Trophoblast cell (in vitro differentiated cells and primary cell): ENCODE measurements at regions not wholly inside any gene's neighbourhood (a gene's known extent, or its start where the extent isn't known, plus 50 kb on each side); places are given as distances from the start of the nearest gene placed in this dataset.

ENCODE experiments used
- DNase-seq, 2 donors: peaks; one replicate each; pipeline ENCODE4 v3.0.0-alpha.2; 2016
- H2AFZ ChIP-seq: 2 replicates; pipeline ENCODE4 v1.6.1; 2013; ENCODE audit warnings: low read length, moderate library complexity, mild to moderate bottlenecking; ENCODE audit not compliant: insufficient read depth, poor library complexity
- H2AK5ac ChIP-seq: 2 replicates; pipeline ENCODE4 v1.6.1; 2013; ENCODE audit warnings: mild to moderate bottlenecking, low read length
- H2BK120ac ChIP-seq: 2 replicates; pipeline ENCODE4 v1.6.1; 2013; ENCODE audit warnings: low read length, mild to moderate bottlenecking, moderate library complexity; ENCODE audit not compliant: insufficient read depth, poor library complexity
- H2BK12ac ChIP-seq: 2 replicates; pipeline ENCODE4 v1.6.1; 2013; ENCODE audit warnings: mild to moderate bottlenecking, low read length, moderate library complexity
- H2BK5ac ChIP-seq: 2 replicates; pipeline ENCODE4 v1.6.1; 2013; ENCODE audit warnings: low read length, low read depth, moderate library complexity, mild to moderate bottlenecking; ENCODE audit not compliant: poor library complexity
- H3K14ac ChIP-seq: 2 replicates; pipeline ENCODE4 v1.6.1; 2013; ENCODE audit warnings: mild to moderate bottlenecking, low read length
- H3K18ac ChIP-seq: 2 replicates; pipeline ENCODE4 v1.6.1; 2013; ENCODE audit warnings: mild to moderate bottlenecking, low read length
- H3K23ac ChIP-seq: 2 replicates; pipeline ENCODE4 v1.6.1; 2013; ENCODE audit warnings: low read length
- H3K27ac ChIP-seq: 2 replicates; pipeline ENCODE4 v1.5.1; 2013; ENCODE audit warnings: low read depth, mild to moderate bottlenecking, inconsistent platforms, low read length, moderate library complexity
- H3K27me3 ChIP-seq: 2 replicates; pipeline ENCODE4 v1.6.1; 2013; ENCODE audit warnings: inconsistent platforms, mild to moderate bottlenecking, low read length, moderate library complexity; ENCODE audit not compliant: insufficient read depth
- H3K36me3 ChIP-seq, 2 experiments: 1 replicate in 1 of 2; 2 replicates in 1 of 2; pipeline ENCODE4 v1.6.1; 2013; ENCODE audit warnings: low read length in 2 of 2, mild to moderate bottlenecking in 2 of 2, moderate library complexity in 1 of 2; ENCODE audit not compliant: insufficient read depth in 2 of 2, control insufficient read depth in 1 of 2
- H3K4ac ChIP-seq: 2 replicates; pipeline ENCODE4 v1.6.1; 2013; ENCODE audit warnings: low read depth, mild to moderate bottlenecking, low read length, moderate library complexity
- H3K4me1 ChIP-seq, 2 experiments: 1 replicate in 1 of 2; 2 replicates in 1 of 2; pipeline ENCODE4 v1.6.1; 2013; ENCODE audit warnings: low read length in 2 of 2, mild to moderate bottlenecking in 2 of 2, moderate library complexity in 1 of 2; ENCODE audit not compliant: insufficient read depth in 2 of 2, control insufficient read depth in 1 of 2
- H3K4me2 ChIP-seq: 2 replicates; pipeline ENCODE4 v1.6.1; 2013; ENCODE audit warnings: inconsistent platforms, mild to moderate bottlenecking, low read length, moderate library complexity
- H3K4me3 ChIP-seq: 2 replicates; pipeline ENCODE4 v1.5.1; 2013; ENCODE audit warnings: mild to moderate bottlenecking, low read depth, low read length, inconsistent platforms
- H3K79me1 ChIP-seq: one replicate; pipeline ENCODE4 v1.6.1; 2013; ENCODE audit warnings: low read length
- H3K79me2 ChIP-seq: 2 replicates; pipeline ENCODE4 v1.6.1; 2013; ENCODE audit warnings: low read length, mild to moderate bottlenecking; ENCODE audit not compliant: control insufficient read depth, insufficient read depth, poor library complexity
- H3K9ac ChIP-seq: 2 replicates; pipeline ENCODE4 v1.6.1; 2013; ENCODE audit warnings: mild to moderate bottlenecking, low read length
- H3K9me3 ChIP-seq: 2 replicates; pipeline ENCODE4 v1.6.1; 2013; ENCODE audit warnings: low read depth, mild to moderate bottlenecking, control low read depth, inconsistent platforms, low read length; ENCODE audit not compliant: insufficient read depth
- H4K12ac ChIP-seq: 2 replicates; pipeline ENCODE4 v1.6.1; 2013; ENCODE audit warnings: low read depth, mild to moderate bottlenecking, low read length, moderate library complexity
- H4K8ac ChIP-seq: 2 replicates; pipeline ENCODE4 v1.6.1; 2013; ENCODE audit warnings: low read depth, mild to moderate bottlenecking, low read length, moderate library complexity
- H4K91ac ChIP-seq: one replicate; pipeline ENCODE4 v1.6.1; 2013; ENCODE audit warnings: low read depth, mild to moderate bottlenecking, low read length, moderate library complexity
- WGBS: extraction: QIAGEN DNeasy Blood & Tissue Kit; methylation state at CpG from one replicate; pipeline ENCODE4 v1.1.7; 2013; ENCODE audit warnings: missing lambda C conversion rate; ENCODE audit not compliant: insufficient read length, insufficient coverage; ENCODE audit errors: extremely low coverage; 5-methylcytosine and 5-hydroxymethylcytosine counted together

DNA sequence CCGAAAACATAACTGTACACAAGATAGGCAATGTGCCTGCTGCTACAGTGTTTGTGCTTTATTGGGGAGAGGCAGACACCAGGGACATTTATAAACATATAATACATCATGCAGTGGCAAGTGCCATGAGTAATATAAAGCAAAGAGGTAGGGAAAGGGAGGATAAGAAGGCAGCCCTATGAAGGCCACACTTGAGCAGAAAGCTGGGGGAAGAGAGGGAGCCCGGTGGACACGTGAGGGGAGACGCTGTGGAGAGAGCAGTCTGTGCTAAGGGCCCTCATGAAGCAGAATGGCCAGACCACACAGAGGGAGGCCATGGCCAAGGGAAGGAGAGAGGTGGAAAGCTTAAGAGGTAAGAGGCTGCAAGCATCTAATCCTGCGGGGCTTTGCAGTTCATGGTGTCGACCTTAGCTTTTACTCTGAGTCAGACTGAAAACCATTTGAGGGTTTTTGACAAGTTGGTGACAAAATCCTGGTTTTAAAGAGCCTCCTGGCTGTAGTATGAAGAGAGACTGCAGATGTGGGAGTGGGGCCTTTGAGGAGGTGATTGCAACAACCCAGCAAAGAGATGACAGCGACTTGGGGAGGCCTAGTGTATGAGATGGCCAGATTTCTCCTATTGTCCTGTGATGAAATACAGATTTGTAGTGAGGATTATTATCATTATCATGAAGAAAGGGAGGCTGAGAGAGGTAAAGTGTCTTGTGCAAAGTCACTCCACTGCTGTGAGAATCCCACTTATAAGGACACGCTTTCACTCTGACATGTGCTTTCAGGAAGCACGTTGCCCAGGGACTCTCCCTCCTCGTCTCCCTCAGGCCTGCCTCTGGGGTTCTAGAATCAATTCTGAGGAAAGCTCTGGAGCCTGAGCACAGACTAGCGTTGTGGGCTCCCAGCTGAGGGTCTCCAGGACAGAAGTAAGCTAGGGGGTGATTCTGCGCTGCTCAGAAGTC lies 192.9 kb downstream of the RHOU start:
- peak overlapping the region; percentile 90 for H2AK5ac ChIP-seq
- DNase-seq: peak in 1 of 2 donors; percentile 57
- no peak overlapping the region for H3K4ac ChIP-seq

DNA sequence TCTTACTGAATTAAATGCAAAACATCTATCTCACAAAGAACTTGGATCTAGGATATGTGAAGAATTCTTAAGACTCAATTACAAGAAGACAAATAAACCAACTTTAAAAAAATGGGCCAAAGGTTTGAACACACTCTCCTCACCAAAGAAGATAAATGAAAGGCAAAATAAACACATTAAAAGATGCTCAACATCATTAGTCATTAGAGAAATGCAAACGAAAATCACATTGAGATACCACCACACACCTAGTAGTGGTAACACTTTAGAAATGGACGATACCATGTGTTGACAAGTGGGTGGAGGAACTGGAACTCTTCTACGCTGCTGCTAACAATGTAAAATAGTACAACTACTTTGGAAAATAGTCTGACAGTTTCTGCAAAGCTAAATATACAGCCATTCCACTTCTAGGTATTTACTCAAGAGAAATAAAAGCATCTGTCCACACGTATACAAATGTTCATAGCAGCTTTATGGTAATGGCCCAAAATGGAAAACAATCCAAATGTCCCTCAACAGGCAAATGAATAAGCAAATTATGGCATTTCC lies 194.3 kb downstream of the RHOU start:
- no peak for DNase-seq
- Histone ChIP-seq H4K91ac (no peak overlapping the region), H4K8ac (no peak overlapping the region), H2AK5ac (no peak overlapping the region), H2BK5ac (no peak overlapping the region), H3K23ac (no peak overlapping the region), H3K79me2 (no peaks in the 10 kb centered on the region), H2BK120ac (no peak overlapping the region), H3K4me1 (peaks cover 2 to 18% of the 10 kb centered on the region in 2 experiments), H3K79me1 (peaks cover 20% of the 10 kb centered on the region), H3K27ac (no peak overlapping the region), H3K4ac (no peak overlapping the region), H3K9ac (no peak overlapping the region), H3K27me3 (no peaks in the 10 kb centered on the region), H3K36me3 (no peaks in the 10 kb centered on the region), H3K4me2 (no peak overlapping the region), H3K4me3 (no peak overlapping the region), H2BK12ac (no peak overlapping the region), H2AFZ (no peak overlapping the region), H3K14ac (no peak overlapping the region), H3K9me3 (peaks cover 3% of the 10 kb centered on the region), H4K12ac (no peak overlapping the region), H3K18ac (no peak overlapping the region)
- WGBS: no CpG with 5 or more reads among the region's 4 CpGs

More for the DNA sequence above, 192.9 kb downstream of the RHOU start:
- H2BK12ac ChIP-seq: peak overlapping the region; percentile 90
- H3K79me2 ChIP-seq: no peaks in the 10 kb centered on the region
- no CpG with 5 or more reads among the region's 12 CpGs for WGBS
- peak overlapping the region; percentile 77 for H3K14ac ChIP-seq
- H2BK5ac ChIP-seq: peak overlapping the region; percentile 35
- H3K9me3 ChIP-seq: peaks cover 3% of the 10 kb centered on the region
- peak overlapping the region; percentile 74 for H2BK120ac ChIP-seq
- no peak overlapping the region for H4K12ac ChIP-seq
- H3K4me2 ChIP-seq: no peak overlapping the region
- no peaks in the 10 kb centered on the region for H3K36me3 ChIP-seq
- H3K18ac ChIP-seq: no peak overlapping the region
- H4K8ac ChIP-seq: peak overlapping the region; percentile 58
- H3K79me1 ChIP-seq: peaks cover 23% of the 10 kb centered on the region
- H3K27ac ChIP-seq: peak overlapping the region; percentile 59
- no peak overlapping the region for H3K23ac ChIP-seq
- no peak overlapping the region for H3K4me3 ChIP-seq
- no peak overlapping the region for H2AFZ ChIP-seq
- no peak overlapping the region for H3K9ac ChIP-seq
- H4K91ac ChIP-seq: peak overlapping the region; percentile 79
- H3K4me1 ChIP-seq: peaks cover 2 to 18% of the 10 kb centered on the region in 2 experiments
- no peaks in the 10 kb centered on the region for H3K27me3 ChIP-seq

DNA sequence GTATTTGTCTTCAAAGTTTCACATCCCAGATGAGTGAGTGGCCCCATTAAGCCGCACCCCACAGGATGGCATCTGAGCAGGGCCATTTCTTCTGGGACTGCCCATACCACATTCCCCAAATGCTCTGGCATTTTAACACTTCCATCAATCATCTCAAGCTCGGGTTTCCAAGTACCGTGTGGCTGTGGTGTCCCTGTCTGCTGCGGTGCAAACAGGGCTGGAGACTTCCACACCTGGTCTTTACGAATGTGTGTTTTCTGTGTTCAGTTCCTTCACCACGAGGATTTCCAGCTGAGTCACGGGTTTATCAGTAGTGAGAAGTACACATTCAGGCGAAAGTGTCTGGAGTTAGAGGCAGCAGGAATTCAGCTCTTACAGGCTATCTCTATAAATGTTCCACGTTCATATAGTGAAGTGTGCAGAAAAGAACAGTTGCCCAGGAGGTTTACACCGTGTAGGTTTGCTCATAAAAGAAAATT lies 195.2 kb downstream of the RHOU start:
- H3K79me2 ChIP-seq: no peaks in the 10 kb centered on the region
- H4K91ac ChIP-seq: no peak overlapping the region
- H3K4me2 ChIP-seq: peak overlapping the region; percentile 19
- no peak overlapping the region for H3K23ac ChIP-seq
- no peak overlapping the region for H2BK12ac ChIP-seq
- peak overlapping the region; percentile 8 for H4K8ac ChIP-seq
- H3K79me1 ChIP-seq: peaks cover 20% of the 10 kb centered on the region
- H3K27me3 ChIP-seq: no peaks in the 10 kb centered on the region
- no peak overlapping the region for H2BK5ac ChIP-seq
- H2AFZ ChIP-seq: no peak overlapping the region
- no peaks in the 10 kb centered on the region for H3K36me3 ChIP-seq
- peaks cover 3% of the 10 kb centered on the region for H3K9me3 ChIP-seq
- peak overlapping the region; percentile 77 for H3K27ac ChIP-seq
- H3K9ac ChIP-seq: no peak overlapping the region
- no peak overlapping the region for H3K14ac ChIP-seq
- H2BK120ac ChIP-seq: no peak overlapping the region
- no peak overlapping the region for H3K4me3 ChIP-seq
- peak; percentile 72 to 90 for DNase-seq
- no peak overlapping the region for H2AK5ac ChIP-seq
- H3K18ac ChIP-seq: no peak overlapping the region
- H3K4ac ChIP-seq: no peak overlapping the region
- H4K12ac ChIP-seq: no peak overlapping the region
- no CpG with 5 or more reads among the region's 10 CpGs for WGBS
- peaks cover 2 to 24% of the 10 kb centered on the region in 2 experiments for H3K4me1 ChIP-seq

DNA sequence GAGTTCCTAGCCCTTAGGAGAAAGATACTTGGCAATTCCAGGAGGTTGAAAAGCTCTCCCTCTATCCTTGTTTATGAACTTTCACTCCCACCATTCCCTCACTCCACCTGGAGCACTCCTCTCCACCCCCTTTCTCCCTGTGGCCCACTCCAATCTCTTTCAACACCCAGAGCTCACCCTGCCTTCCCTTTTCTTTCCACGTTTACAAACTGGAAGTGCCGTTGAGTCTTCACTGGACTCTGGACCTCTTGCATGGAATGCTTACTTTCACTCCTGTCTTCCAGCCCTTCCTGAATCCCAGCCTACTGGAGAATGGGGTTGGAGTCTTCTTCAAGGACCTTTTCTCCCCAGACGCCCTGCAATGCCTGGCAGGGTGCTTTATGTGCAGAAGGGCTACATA lies 198.5 kb downstream of the RHOU start:
- Histone ChIP-seq H3K79me2 (no peaks in the 10 kb centered on the region), H3K27me3 (no peaks in the 10 kb centered on the region), H3K14ac (no peak overlapping the region), H2AFZ (no peak overlapping the region), H4K8ac (no peak overlapping the region), H3K4me3 (no peak overlapping the region), H3K4ac (no peak overlapping the region), H2AK5ac (peak overlapping the region; percentile 41), H3K27ac (no peak overlapping the region), H3K9me3 (no peaks in the 10 kb centered on the region), H3K4me1 (peaks cover 12 to 33% of the 10 kb centered on the region in 2 experiments), H3K23ac (no peak overlapping the region), H3K18ac (no peak overlapping the region), H4K91ac (peak overlapping the region; percentile 32), H2BK120ac (peak overlapping the region; percentile 15), H4K12ac (no peak overlapping the region), H3K9ac (no peak overlapping the region), H2BK12ac (peak overlapping the region; percentile 32), H3K4me2 (no peak overlapping the region), H3K36me3 (no peaks in the 10 kb centered on the region), H2BK5ac (no peak overlapping the region), H3K79me1 (peaks cover 18% of the 10 kb centered on the region)
- no CpG with 5 or more reads among the region's 3 CpGs for WGBS
- no peak for DNase-seq
